D721Med (cell line): ENCODE measurements at regions not wholly inside any gene's neighbourhood (a gene's known extent, or its start where the extent isn't known, plus 50 kb on each side); places are given as distances from the start of the nearest gene placed in this dataset.

Experiments
- DNase-seq: peaks from one replicate; pipeline ENCODE4 v3.0.0; 2011; ENCODE audit warnings: low spot score; ENCODE audit not compliant: insufficient read length
- FAIRE-seq: peaks from 2 replicates; lab custom pipeline; 2011; peaks lifted over from hg19 to GRCh38; lab: Jason Lieb, UNC
- CTCF ChIP-seq: IDR thresholded peaks from 2 replicates; pipeline ENCODE4 v1.5.1; 2012; ENCODE audit warnings: mild to moderate bottlenecking, control low read depth; ENCODE audit not compliant: insufficient read depth; ENCODE audit errors: missing control alignments

DNA sequence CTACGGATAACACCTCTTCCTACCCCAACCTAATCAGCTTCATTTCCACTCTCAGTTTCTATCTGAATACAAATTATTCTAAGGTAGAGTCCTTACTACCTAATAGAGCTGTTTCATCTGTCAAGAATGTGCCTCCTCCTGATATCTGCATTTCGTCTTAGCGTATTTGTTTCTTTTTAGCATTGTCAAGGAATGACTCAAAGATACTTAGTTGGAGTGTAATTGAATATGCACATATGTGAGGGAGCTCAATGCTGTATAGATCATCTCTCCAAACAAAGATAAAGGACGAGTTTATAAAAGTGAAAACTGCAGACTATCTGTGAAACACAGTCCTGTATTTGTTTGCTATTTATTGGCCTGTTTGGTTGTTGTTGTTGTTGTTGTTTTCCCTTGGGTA lies 2059.4 kb upstream of the CELF4 start:
- FAIRE-seq, result no peak
- DNase-seq, result no peak
- no peak for TF ChIP-seq CTCF

DNA sequence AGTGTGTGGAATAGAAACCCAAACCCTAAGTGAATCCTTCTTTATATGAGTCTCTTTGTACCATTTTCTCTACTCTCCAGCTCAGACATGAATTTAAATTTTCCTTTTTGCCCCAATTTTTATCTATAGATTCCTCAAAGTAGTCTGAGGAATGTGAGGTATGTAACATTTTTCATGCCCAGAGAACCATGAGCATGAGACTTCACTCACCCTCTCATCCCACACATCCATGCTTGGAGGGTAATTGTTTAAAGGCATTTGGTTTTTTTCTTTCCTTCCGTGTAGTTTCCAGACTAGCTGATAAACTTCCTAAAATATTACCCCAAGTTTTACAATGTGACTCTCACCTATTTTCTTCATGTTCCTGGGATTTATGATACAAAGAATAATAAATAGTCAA lies 2056.8 kb upstream of the CELF4 start:
- FAIRE-seq (no peak), DNase-seq (no peak)
- no peak for TF ChIP-seq CTCF

DNA sequence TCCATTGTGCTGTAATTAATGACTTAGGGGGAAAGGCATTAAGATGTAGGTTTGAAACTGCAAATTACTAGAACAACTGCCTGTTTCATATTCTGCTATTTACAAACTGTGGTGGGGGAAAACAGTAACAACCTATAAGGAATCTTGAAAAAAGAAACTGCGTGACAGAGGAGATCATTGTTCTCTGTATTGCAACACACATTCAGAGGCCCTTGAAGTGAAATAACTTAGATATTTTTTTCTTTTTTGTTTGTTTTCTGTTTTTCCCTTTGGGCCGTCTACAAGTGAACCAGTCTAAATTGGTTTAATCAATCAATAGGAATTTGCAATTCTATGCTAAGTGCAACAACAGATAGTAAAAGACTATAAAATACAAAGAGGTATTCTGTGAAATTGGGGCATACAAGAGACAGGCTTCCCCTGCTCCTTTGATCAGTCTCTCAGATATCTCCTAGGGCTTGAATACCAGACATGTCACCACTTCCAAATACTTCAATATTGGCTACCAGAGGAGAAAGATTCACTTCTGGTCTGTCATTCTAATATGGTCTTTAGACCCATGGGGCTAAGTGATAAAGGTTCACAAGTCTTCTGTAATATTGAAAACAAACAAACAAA lies 2055.1 kb upstream of the CELF4 start:
- DNase-seq (no peak), FAIRE-seq (no peak)
- TF ChIP-seq CTCF, result no peak

GRCh38 chr18:39618265-39619003 lies 2052.8 kb upstream of the CELF4 start:
- FAIRE-seq (no peak), DNase-seq (no peak)
- TF ChIP-seq CTCF, result no peak

- no peak for FAIRE-seq
- no peak for DNase-seq
Observed at GRCh38 chr18:39611381-39612100, 2045.9 kb upstream of the CELF4 start.

DNA sequence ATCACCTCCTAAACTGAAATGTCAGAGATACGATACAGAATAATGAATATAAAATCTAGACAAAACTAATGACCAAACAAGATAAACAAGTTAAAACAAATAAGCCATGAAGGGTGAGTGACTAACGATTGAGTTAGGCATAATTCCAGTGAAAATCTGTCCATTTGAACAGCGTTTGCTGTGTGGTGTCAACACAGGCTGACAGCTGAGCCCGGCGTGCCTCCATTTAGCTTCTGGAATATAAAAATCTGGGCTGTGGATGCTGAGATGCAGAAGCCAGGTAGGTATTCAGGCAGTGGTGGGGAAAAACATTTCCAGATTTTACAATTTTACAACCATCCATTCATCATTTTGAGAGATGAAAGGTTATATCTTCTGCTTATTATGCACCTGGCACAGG lies 2041.4 kb upstream of the CELF4 start:
- TF ChIP-seq CTCF, result no peak
- no peak for DNase-seq

More at GRCh38 chr18:39611381-39612100, 2045.9 kb upstream of the CELF4 start:
- no peak for TF ChIP-seq CTCF

More for the DNA sequence above, 2041.4 kb upstream of the CELF4 start:
- FAIRE-seq, result peak; percentile 16
